Progenitor cell of endocrine pancreas (in vitro differentiated cells): ENCODE measurements at regions not wholly inside any gene's neighbourhood (a gene's known extent, or its start where the extent isn't known, plus 50 kb on each side); places are given as distances from the start of the nearest gene placed in this dataset.
"Not testable (repeated sequence)": the region's sequence is repeated elsewhere in the genome, so short reads cannot be mapped to it uniquely, and the experiment has no call there.

Experiments
- DNase-seq: peaks from one replicate; pipeline ENCODE4 v3.0.0; 2021; ENCODE audit warnings: low spot score; ENCODE audit not compliant: unreplicated experiment
- H3K27ac Mint-ChIP-seq: 2 replicates; pipeline ENCODE4 v1.8.0; 2021; ENCODE audit warnings: mild to moderate bottlenecking, moderate library complexity, mixed read lengths
- H3K27me3 Mint-ChIP-seq: 2 replicates; pipeline ENCODE4 v1.8.0; 2021; ENCODE audit warnings: mixed read lengths
- H3K36me3 Mint-ChIP-seq: 2 replicates; pipeline ENCODE4 v1.8.0; 2022; ENCODE audit warnings: mixed read lengths; ENCODE audit not compliant: insufficient read depth
- H3K4me1 Mint-ChIP-seq: 2 replicates; pipeline ENCODE4 v1.8.0; 2021; ENCODE audit warnings: low read depth, mixed read lengths
- H3K4me3 Mint-ChIP-seq: 2 replicates; pipeline ENCODE4 v1.8.0; 2021; ENCODE audit warnings: low read depth, mild to moderate bottlenecking, moderate library complexity, mixed read lengths
- H3K9me3 Mint-ChIP-seq: 2 replicates; pipeline ENCODE4 v1.8.0; 2021; ENCODE audit warnings: low read depth, mixed read lengths
- TF ChIP-seq, protein P1 (sequence below): fragments of 200-600 bp; sonication (generic); IDR thresholded peaks from one replicate; pipeline ENCODE4 v1.5.0; 2021; ENCODE audit warnings: antibody characterized with exemption, mild to moderate bottlenecking; ENCODE audit not compliant: unreplicated experiment

DNA sequence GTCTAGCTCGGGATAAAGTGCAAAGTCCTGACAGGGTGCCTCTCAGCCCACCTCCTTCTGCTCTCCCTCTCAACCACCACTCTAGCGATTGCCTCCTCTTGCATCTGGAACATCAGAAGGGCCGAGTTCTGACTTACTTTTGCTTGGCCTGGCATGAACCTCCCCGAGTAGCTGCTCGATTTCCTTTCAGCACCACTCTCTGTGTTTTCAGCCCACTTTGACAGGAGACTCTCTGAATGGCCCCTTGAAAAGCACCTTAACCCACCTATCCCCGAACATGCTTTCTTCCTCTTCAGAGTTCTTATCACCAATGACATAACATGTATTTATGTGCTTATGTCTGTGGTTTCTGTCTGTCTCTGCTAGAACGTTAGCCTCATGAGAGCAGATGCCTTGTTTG lies 225.8 kb upstream of the RUNX1 start:
- H3K4me1 Mint-ChIP-seq = peaks cover 15% of the 10 kb centered on the region
- H3K27ac Mint-ChIP-seq = no peak overlapping the region
- TF ChIP-seq, protein P1, sequence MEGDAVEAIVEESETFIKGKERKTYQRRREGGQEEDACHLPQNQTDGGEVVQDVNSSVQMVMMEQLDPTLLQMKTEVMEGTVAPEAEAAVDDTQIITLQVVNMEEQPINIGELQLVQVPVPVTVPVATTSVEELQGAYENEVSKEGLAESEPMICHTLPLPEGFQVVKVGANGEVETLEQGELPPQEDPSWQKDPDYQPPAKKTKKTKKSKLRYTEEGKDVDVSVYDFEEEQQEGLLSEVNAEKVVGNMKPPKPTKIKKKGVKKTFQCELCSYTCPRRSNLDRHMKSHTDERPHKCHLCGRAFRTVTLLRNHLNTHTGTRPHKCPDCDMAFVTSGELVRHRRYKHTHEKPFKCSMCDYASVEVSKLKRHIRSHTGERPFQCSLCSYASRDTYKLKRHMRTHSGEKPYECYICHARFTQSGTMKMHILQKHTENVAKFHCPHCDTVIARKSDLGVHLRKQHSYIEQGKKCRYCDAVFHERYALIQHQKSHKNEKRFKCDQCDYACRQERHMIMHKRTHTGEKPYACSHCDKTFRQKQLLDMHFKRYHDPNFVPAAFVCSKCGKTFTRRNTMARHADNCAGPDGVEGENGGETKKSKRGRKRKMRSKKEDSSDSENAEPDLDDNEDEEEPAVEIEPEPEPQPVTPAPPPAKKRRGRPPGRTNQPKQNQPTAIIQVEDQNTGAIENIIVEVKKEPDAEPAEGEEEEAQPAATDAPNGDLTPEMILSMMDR = no peak
- DNase-seq = no peak
- no peaks in the 10 kb centered on the region for H3K27me3 Mint-ChIP-seq
- no peak overlapping the region for H3K4me3 Mint-ChIP-seq
- peaks cover 1% of the 10 kb centered on the region for H3K36me3 Mint-ChIP-seq
- peaks cover 19% of the 10 kb centered on the region for H3K9me3 Mint-ChIP-seq

DNA sequence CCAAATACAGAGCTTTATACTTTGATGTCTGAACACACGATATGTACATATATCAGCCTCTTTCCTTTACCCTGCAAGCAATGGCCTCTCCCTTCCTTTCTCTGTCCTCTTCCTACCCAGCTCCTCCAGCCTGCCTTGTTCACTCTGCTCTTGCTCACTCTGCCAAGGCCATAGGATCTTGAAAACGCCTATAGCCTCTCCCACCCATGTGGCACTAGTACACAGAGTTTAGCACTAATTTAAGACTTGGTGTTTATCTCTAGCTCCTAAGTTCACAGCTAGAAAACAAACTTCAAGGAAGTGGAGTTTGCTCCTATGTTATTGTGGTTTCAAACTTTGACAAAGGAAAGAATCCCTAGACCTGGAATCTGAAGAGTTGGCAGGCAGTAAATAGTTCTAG lies 225.0 kb upstream of the RUNX1 start:
- peaks cover 15% of the 10 kb centered on the region for H3K4me1 Mint-ChIP-seq
- no peak overlapping the region for H3K27ac Mint-ChIP-seq
- no peak for DNase-seq
- peaks cover 1% of the 10 kb centered on the region for H3K36me3 Mint-ChIP-seq
- H3K4me3 Mint-ChIP-seq = no peak overlapping the region
- H3K9me3 Mint-ChIP-seq = peaks cover 20% of the 10 kb centered on the region
- TF ChIP-seq, protein P1 = no peak
- no peaks in the 10 kb centered on the region for H3K27me3 Mint-ChIP-seq

DNA sequence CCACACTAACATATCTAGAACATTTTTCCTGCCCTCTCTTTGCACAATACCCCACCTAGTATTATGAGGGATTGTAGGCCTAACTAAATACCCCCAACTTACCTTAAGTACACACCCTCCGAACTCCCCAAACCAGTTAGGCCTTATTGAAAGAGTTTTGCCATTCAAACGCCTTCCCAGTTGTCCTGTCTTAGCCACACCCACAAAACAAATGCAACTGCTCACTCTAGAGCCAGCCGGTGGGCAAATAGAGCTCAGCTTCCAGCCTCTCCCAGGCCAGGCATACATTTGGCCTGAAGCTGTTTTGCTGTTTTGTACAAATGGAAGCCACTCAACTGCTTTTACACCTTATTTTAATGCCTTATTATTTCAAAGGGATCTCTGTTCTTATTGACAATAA lies 224.2 kb upstream of the RUNX1 start:
- H3K27ac Mint-ChIP-seq = no peak overlapping the region
- peaks cover 1% of the 10 kb centered on the region for H3K36me3 Mint-ChIP-seq
- H3K27me3 Mint-ChIP-seq = no peaks in the 10 kb centered on the region
- H3K4me3 Mint-ChIP-seq = no peak overlapping the region
- H3K4me1 Mint-ChIP-seq = peaks cover 15% of the 10 kb centered on the region
- TF ChIP-seq, protein P1 = no peak
- DNase-seq = no peak
- peaks cover 13% of the 10 kb centered on the region for H3K9me3 Mint-ChIP-seq

DNA sequence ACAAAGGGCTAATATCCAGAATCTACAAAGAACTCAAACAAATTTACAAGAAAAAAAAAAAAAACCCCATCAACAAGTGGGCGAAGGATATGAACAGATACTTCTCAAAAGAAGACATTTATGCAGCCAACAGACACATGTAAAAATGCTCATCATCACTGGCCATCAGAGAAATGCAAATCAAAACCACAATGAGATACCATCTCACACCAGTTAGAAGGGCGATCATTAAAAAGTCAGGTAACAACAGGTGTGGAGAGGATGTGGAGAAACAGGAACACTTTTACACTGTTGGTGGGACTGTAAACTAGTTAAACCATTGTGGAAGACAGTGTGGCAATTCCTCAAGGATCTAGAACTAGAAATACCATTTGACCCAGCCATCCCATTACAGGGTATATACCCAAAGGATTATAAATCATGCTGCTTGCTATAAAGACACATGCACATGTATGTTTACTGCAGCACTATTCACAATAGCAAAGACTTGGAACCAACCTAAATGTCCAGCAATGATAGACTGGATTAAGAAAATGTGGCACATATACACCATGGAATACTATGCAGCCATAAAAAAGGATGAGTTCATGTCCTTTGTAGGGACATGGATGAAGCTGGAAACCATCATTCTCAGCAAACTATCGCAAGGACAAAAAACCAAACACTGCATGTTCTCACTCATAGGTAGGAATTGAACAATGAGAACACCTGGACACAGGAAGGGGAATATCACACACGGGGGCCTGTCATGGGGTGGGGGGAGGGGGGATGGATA lies 222.4 kb upstream of the RUNX1 start:
- H3K27ac Mint-ChIP-seq, H3K36me3 Mint-ChIP-seq, DNase-seq, H3K27me3 Mint-ChIP-seq, H3K4me3 Mint-ChIP-seq: not testable (repeated sequence)
- peaks cover 13% of the 10 kb centered on the region for H3K9me3 Mint-ChIP-seq
- peaks cover 15% of the 10 kb centered on the region for H3K4me1 Mint-ChIP-seq

DNA sequence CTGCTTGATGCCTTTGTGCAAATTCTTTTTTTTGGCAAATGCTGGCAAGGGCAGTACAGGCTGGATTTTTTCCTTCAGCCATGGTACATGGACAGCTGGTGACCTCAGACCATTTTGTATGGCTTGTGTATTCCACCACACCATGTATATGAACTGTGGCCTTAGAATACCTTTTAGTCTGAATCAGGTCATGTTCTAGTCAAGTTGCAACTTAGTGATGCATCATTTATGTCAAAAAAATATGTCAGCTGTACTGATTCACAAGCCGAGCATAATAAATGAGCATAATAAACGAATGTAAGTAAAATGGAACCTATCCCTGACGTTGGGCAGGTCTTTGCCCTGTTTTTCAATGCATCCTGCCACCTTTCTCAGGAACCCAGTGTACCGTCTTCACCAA lies 219.7 kb upstream of the RUNX1 start:
- H3K4me1 Mint-ChIP-seq = peaks cover 6% of the 10 kb centered on the region
- DNase-seq = no peak

More for the DNA sequence above, 219.7 kb upstream of the RUNX1 start:
- Mint-ChIP-seq H3K36me3 (peaks cover 1% of the 10 kb centered on the region), H3K27ac (no peak overlapping the region), H3K27me3 (no peaks in the 10 kb centered on the region), H3K9me3 (peaks cover 13% of the 10 kb centered on the region), H3K4me3 (no peak overlapping the region)
- TF ChIP-seq, protein P1 = no peak
